ENCODE measurements at regions not wholly inside any gene's neighbourhood (a gene's known extent, or its start where the extent isn't known, plus 50 kb on each side); places are given as distances from the start of the nearest gene placed in this dataset.

DNA sequence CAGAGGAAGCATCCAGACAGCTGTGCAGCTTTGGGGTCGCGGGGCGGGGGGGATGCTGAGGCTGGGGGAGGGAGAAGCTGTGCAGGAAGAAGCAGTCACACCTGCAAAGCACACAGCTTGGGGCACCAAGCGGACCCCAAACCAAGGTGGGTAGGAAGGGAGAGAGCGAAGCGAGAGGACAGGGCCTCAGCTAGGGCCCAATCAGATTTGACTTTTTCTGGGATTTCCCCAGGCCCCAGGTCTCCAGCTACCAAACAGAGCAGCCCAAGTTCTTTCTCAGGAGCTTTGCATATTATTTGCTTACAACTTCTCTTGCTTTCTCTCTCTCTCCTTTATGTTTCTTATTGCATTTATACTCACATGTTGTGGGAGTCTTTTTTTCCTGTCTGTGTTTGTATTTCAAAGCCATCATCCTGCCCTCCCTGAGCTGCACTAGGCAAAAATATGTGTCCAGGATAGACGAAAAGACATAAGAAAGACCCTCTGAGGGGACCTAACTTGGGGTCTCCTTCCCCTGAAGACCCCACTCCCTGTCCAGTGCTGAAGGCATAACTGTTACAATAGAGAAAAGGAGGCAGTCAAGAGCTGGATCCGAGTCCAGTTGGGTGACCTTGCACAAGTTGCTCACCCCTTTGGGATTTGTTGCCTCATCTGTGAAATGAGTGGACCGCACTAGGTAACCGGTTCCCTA is 50.6 kb upstream of the SMNDC1 start:
- Mint-ChIP-seq H3K36me3 (no peaks in the 10 kb centered on the region), H3K27ac (peak overlapping the region; percentile 91 to 99), H3K9me3 (no peaks in the 10 kb centered on the region)
- no peak for ATAC-seq
- no peak for DNase-seq (ENCODE audit: low spot score in 2 of 2)

DNA sequence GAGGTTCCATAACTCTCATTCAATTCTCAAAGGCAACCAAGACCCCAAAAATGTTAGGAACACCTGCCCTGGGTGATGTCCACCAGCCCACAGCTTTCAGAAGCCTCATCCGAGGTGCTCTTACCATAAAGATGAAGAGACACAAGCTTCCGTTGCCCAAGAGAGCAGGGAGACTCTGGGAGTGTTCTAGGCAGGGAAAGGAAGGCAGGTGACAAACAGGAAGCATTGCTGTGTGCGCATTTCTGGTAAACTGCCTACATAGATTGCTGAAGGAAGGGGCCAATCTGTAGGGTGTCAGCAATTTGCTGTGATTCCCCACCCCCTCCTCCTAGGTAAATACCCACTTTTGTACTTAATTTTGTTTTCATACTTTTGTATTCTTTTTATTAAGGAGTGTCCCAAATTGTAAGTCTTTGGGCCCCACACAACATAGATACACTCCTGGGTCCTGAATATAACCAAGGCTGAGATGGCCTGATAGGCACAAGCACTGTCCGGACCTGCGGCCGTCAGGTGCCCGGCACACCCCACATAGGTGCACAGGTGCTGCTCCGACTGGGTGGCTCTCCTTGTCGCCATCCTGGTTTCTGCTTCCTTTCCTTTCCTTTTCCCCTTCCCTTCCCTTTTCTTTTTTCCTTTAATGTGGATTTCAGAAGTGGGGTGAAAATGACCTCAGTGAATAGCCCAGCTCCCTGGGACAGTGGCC is 51.4 kb upstream of the SMNDC1 start:
- H3K27ac Mint-ChIP-seq, result peak overlapping the region; percentile 91 to 99
- no peaks in the 10 kb centered on the region for H3K9me3 Mint-ChIP-seq
- ATAC-seq, result peak in 1 of 2 donors; percentile 18
- DNase-seq (ENCODE audit: low spot score in 2 of 2), result no peak
- no peaks in the 10 kb centered on the region for H3K36me3 Mint-ChIP-seq

DNA sequence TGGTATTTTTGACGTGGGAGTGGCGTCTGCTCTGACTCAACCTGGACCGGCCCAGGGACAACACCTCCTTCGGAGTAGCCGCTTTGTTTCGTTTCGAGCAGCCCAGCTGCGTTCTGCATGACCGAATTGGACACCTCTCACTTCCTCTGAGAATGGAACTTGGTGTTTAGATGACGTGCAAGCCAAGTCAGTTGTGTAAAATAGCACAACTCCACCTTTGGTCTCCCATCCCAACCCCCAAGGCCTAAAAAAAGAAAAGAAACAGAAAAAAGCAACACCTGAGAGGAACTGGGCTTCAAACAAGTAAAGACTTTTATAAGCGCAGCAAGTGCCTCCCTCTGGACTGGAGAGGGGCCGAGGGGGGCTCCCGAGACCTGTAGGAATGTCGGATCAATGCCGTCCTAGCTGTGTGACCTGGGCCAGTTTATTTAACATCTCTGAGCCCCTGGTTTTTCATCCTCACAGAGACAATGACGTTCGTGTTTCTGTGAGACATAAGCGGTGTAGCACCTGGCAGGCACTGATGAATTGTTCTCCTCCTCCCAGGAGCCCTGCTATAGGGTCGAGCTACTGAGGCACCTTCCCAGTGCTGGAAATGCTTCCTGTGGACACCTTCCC is 52.0 kb upstream of the SMNDC1 start:
- DNase-seq (ENCODE audit: low spot score in 2 of 2) (peak; percentile 74 to 87), ATAC-seq (peak; percentile 78 to 80)
- Mint-ChIP-seq H3K9me3 (no peaks in the 10 kb centered on the region), H3K27ac (peak overlapping the region; percentile 91 to 99), H3K36me3 (no peaks in the 10 kb centered on the region)

DNA sequence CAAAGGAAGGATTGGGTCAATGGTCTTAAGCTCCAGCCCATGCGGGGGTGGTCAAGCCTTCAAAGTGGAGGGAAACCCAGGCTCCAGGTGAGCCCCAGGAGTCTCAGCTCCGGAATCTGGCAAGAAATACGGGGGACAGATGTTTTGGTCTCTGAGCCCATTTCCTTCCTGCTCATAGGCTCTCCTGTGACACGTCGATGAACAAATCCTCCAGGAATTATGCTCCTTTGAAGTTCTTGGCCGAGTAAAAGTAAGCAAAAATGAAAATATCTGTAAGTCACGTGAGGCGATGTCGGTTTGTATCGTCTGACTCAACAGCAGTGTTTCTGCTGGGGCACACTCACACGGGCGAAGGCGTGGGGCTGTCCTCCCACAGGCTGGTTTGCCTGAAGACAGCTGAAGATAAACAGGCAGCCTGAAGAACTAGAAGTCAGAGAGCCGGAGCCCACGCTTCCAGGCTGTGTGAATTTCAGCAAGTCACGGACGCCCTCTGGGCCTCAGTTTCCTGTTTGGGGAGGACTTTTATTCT is 52.6 kb upstream of the SMNDC1 start:
- peak; percentile 11 to 34 for ATAC-seq
- no peaks in the 10 kb centered on the region for H3K9me3 Mint-ChIP-seq
- no peaks in the 10 kb centered on the region for H3K36me3 Mint-ChIP-seq
- DNase-seq (ENCODE audit: low spot score in 2 of 2), result peak; percentile 44 to 65
- H3K27ac Mint-ChIP-seq, result peak overlapping the region; percentile 91 to 99

DNA sequence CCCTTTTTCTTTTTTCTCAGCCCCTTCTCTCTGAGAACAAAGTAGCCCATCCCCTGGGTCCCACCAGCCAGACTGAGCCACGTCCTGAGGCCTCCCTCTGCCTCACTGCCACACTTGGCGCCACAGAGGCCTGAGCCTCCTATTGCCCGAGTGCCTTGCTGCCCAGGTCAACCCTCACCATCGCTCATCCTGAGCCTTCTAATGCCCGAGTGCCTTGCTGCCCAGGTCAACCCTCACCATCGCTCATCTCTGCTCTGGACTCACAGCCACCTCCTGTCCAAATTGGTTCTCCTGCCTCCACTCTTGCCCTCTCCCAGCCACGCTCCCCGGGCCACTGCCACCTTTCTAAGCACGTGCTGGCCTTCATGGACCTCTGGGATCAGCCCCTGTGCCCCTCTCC is 53.2 kb upstream of the SMNDC1 start:
- Mint-ChIP-seq H3K36me3 (no peaks in the 10 kb centered on the region), H3K27ac (peak overlapping the region; percentile 91 to 99)

DNA sequence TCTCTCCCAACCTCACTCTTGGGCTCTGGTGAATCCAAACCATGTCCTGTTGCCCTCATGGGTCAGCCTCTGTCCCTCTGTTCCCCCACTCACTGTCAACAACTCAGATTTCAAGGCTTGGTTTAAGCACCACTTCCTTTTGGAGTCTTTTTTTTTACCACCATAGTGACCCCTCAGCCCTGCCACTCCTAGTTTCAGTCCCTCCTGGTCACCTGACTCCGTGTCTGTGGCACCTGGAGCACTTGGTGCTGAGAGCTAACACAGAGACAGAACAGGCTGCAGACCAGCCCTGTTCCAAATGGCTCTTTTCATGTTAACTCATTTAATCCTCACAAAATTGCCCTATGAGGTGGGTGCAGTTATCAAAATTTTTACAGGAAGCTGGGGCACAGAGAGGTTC is 53.6 kb upstream of the SMNDC1 start:
- H3K9me3 Mint-ChIP-seq, result no peaks in the 10 kb centered on the region
- ATAC-seq (no peak), DNase-seq (ENCODE audit: low spot score in 2 of 2) (no peak)
- H3K27ac Mint-ChIP-seq, result peak overlapping the region; percentile 91 to 96
- H3K36me3 Mint-ChIP-seq, result no peaks in the 10 kb centered on the region

More for the DNA sequence above, 53.2 kb upstream of the SMNDC1 start:
- DNase-seq (ENCODE audit: low spot score in 2 of 2) (no peak), ATAC-seq (no peak)
- H3K9me3 Mint-ChIP-seq, result no peaks in the 10 kb centered on the region

DNA sequence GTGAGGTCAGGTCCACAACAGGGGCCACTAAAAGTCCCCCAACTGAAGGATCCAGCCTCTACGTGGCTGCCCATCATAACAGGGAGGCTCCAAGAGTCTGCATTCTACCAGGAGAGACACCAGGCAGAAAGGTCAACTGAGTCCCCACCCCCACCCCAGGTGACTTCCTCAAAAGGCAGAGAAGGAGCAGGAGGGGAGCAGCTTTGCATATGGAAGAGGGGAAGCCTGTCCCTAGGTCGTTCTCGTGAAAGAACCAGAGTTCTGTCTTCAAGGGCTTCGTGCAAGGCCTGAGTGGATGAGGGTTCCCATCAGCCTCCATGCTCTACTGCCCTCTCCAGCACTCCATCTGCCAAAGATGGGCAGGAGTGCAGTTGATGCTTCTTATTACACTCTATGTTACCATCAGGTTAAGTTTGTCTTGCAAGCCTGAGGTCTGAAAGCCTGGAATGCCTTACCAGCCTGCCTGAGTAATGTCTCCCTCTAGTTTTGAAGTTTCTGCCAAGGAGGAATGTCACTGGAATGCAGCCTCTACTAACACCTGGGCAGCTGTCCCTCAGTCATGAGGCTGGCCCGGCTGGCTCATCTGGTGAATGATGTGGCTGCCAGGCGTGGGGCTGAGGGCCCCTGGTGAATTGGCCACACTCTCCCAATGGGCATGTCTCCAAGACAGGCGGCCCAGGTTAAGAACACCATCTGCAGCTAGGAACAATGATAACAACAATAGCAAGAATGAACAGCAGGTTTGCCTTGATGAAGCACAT is 54.3 kb upstream of the SMNDC1 start:
- no peak overlapping the region for H3K27ac Mint-ChIP-seq
- ATAC-seq (no peak), DNase-seq (ENCODE audit: low spot score in 2 of 2) (no peak)
- H3K36me3 Mint-ChIP-seq, result no peaks in the 10 kb centered on the region
- H3K9me3 Mint-ChIP-seq, result no peaks in the 10 kb centered on the region

DNA sequence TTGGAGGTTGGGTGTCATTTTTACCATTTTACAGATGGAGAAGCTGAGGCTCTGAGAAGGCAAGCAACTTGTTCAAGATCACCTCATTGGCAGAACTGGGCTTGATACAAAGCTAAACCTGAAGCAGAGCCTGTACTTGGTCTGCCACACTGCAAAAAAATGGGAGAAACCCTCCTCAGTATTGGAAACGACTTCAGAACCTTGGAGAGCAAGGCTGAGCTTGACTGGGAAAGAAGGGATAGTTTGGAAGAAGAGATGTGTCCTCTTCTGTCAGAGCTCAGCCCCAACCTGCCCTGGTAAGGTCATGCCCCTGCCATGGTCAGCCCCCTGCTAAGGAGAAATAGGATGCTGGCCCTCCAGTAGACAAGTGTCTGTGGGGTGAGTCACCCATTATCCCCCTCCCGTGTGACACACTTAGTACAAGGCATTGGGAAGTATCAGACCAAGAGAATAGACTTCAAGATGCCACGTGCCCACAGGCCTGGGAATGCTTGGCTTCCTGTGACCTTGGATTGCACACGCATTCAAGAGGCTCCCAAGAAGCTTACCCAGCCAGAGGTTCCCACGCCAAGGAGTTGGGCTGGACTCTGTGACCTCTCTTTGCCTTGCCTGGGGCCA is 56.2 kb upstream of the SMNDC1 start:
- Mint-ChIP-seq H3K36me3 (no peaks in the 10 kb centered on the region), H3K27ac (peak overlapping the region in 1 of 2 donors; percentile 42), H3K9me3 (no peaks in the 10 kb centered on the region)
- no peak for ATAC-seq
- DNase-seq (ENCODE audit: low spot score in 2 of 2), result no peak

DNA sequence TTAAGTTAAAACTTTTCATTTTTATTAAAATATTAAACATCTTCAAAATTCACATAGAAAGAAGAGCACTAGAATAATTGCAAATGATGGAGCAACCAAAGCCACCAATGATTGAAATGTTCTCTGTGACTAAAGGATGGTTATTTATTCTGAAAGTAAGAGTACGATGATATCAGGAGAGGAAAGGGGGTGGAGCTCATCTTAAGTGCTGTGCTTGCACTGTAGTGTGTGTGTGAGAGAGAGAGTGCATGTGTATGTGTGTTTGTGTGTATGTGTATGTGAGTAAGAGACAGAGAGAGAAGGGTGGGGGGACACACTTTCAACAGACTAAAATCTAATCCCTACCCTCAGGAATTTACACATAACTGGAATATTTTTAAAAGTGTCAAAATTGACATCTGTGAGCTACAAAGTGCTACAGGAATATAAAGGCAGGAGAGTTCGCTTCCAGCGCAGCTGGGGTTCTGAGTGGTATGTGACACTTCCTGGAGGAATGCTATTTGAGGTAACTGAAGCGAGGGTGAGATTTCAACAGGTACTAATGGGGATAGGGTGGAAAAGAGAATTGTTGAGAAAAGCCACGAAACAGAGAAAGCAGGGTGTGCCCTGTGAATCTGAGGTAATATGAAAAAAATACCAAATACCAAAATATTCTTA is 57.2 kb upstream of the SMNDC1 start:
- H3K9me3 Mint-ChIP-seq, result no peaks in the 10 kb centered on the region
- DNase-seq (ENCODE audit: low spot score in 2 of 2), result no peak
- ATAC-seq, result peak; percentile 58 to 77
- no peaks in the 10 kb centered on the region for H3K36me3 Mint-ChIP-seq
- peak overlapping the region; percentile 27 to 52 for H3K27ac Mint-ChIP-seq

DNA sequence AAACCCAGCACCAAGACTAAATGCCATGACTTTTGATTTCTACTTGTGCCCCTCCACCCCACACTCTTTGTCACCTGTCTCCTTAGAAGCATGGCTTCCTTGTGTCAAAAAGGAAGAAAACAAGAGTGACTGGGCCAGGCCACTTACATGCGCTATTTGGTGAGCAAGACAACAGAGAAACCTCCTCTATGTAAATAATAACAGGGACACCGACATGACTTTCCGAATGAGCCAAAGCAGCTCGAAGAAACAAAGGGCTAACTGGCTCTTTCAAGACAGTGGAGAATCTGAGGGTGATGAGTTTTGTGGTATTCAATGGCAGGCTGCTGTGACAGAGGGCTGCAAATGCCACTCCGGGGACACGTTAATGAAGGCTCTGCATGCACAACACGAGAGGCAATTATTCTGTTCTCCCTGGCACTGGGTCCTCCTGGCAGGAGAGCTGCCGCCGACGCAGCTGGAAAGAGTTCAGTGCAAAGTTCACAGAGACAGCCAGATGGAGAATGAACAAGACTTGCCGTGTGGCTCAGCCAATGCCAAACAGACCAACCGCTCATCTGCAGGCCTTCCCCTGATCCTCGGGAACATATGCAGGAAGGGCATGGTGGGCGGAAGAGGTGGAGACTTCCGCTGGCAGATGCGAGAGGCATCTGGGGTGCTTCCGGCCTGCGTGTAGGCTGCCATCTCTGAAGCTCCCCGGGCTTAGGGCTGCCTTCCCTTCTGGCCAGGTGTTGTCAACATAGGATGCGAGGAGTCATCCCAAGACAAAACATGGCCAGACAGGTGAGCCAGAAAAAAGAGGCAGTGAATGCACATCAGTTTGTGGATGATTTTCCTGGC is 59.1 kb upstream of the SMNDC1 start:
- no peak for ATAC-seq
- H3K9me3 Mint-ChIP-seq, result no peaks in the 10 kb centered on the region
- no peak for DNase-seq (ENCODE audit: low spot score in 2 of 2)
- H3K27ac Mint-ChIP-seq, result peak overlapping the region; percentile 69 to 92
- no peaks in the 10 kb centered on the region for H3K36me3 Mint-ChIP-seq

DNA sequence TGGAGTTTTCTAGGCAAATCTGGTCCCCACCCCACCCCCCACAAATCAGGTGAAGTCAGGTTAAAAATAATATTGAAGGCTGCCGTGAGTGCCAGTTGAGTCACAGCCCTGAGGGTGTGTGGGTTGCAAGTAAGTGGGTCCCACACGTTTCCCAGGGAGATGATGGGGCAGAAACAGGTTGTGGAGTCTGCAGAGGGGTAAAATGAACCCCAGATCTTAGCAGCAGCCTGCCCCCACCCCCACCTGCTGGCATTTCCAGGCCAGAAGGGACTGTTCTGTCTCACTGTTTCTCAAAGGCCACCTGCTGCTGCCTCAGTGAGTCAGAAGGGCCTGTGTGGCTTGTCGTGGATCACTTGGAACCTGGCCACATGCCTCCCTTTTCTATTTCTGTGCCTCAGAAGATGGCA is 59.8 kb upstream of the SMNDC1 start:
- Mint-ChIP-seq H3K27ac (peak overlapping the region; percentile 69 to 97), H3K36me3 (no peaks in the 10 kb centered on the region), H3K9me3 (no peaks in the 10 kb centered on the region)
- DNase-seq (ENCODE audit: low spot score in 2 of 2) (peak; percentile 46 to 65), ATAC-seq (peak; percentile 75 to 78)

DNA sequence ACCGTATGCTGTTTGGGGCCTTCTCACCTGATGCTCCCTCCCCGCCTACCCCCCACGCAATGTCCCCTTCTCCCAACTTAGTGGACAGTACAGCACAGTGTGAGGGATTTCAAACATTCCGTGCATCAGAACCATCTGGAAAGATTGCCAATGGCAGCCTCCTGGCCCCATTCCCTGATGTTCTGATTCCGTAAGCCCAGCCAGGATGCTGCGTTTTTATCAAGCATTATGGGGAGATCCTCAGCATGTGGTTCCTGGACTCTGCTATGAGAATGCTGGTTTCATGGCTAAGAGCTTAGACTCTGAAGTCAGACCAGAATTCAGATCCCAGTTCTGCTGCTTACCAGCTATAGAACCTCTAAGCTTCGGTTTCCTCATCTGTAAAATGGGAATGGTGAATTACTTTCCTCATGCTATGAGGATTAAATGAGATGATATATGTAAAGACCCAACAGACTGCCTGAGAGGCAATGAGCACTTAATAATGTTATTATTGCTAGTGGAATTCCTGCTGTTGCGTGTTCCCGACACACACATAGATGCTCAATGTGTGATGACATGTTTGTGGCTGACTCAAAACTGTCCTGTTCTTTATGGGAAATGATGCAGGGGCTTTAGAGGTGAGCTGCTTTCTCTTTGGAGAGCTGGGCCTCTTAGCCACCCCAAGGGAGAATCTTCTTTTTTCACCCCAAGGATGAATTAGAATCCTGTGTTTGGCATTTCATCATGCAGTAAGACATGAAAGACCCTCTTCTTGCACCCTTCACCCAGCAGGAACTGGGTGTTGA is 60.8 kb upstream of the SMNDC1 start:
- Mint-ChIP-seq H3K9me3 (no peaks in the 10 kb centered on the region), H3K36me3 (no peaks in the 10 kb centered on the region), H3K27ac (peak overlapping the region; percentile 69 to 93)
- ATAC-seq (peak in 1 of 2 donors; percentile 34), DNase-seq (ENCODE audit: low spot score in 2 of 2) (no peak)

DNA sequence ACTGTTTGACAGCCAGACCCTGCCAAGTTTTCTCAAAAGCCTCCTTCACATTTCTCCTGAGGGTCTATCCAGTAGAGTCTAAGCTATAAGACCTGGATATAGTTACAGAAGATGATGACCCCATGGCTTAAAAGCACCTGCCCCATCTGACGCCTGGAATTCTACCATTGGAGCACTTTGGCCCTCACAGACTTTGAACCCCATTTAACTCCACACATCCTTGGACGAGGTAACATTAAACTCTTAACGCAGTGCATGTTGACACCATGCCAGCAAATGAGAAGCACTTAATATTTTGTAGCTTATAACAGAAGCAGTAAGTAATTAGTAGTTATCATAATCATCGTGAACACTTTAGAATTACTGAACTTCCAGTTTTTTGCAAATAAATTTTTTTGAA is 61.9 kb upstream of the SMNDC1 start:
- no peaks in the 10 kb centered on the region for H3K9me3 Mint-ChIP-seq
- no peaks in the 10 kb centered on the region for H3K36me3 Mint-ChIP-seq
- H3K27ac Mint-ChIP-seq, result peak overlapping the region; percentile 60 to 92
- DNase-seq (ENCODE audit: low spot score in 2 of 2) (no peak), ATAC-seq (no peak)

DNA sequence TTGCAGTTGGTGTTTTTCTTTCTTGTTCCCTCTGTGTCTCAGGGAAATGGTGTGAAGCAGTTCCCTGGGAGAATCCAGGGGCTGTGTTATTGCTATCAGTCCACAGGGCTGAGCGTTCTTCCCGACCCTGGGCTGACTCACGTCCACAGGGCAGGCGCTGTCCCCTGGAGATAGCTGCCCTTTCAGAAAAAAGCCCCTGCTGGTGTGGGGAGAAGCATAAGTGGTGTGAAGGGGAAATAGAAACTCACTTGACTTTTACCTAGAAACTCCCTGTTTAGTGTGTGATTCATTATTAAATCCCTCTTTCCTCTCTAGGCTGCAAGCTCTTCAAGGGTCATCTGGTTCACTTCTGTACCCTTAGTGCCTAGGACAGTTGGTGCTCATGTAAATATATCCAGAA is 63.3 kb upstream of the SMNDC1 start:
- Mint-ChIP-seq H3K9me3 (no peaks in the 10 kb centered on the region), H3K27ac (peak overlapping the region; percentile 13 to 60), H3K36me3 (no peaks in the 10 kb centered on the region)
- ATAC-seq (peak in 1 of 2 donors; percentile 71), DNase-seq (ENCODE audit: low spot score in 2 of 2) (peak in 1 of 2 donors; percentile 66)
